Stomach (tissue), 4 donors: ENCODE measurements at regions not wholly inside any gene's neighbourhood (a gene's known extent, or its start where the extent isn't known, plus 50 kb on each side); places are given as distances from the start of the nearest gene placed in this dataset.

Experiments used
- CTCF ChIP-seq, 7 experiments: fragments of 450-650 bp in 4 of 7; fragments of 200-600 bp in 3 of 7; sonication (generic) in 3 of 7; IDR thresholded peaks; one replicate each; pipeline ENCODE4 v1.5.1; 2016 to 2019; ENCODE audit warnings: antibody characterized with exemption in 7 of 7, control low read depth in 2 of 7, mild to moderate bottlenecking in 1 of 7
- EP300 ChIP-seq: sonication (generic); formaldehyde crosslinking; IDR thresholded peaks from one replicate; pipeline ENCODE4 v1.6.1; 2017; ENCODE audit warnings: antibody characterized with exemption
- POLR2A ChIP-seq, 4 donors: fragments of 450-650 bp; IDR thresholded peaks; one replicate each; pipeline ENCODE4 v1.6.1; 2016; ENCODE audit warnings: antibody characterized with exemption in 4 of 4, control low read depth in 2 of 4, mild to moderate bottlenecking in 1 of 4, moderate library complexity in 1 of 4

GRCh38 chr3:83873550-83873949, 1085.2 kb upstream of the CADM2 start:
- no peak for TF ChIP-seq CTCF (IDR thresholded peaks at IDR 0.05)
- TF ChIP-seq POLR2A (IDR thresholded peaks at IDR 0.05) = no peak
- no peak for TF ChIP-seq EP300
